WTC11 (cell line): ENCODE measurements at regions not wholly inside any gene's neighbourhood (a gene's known extent, or its start where the extent isn't known, plus 50 kb on each side); places are given as distances from the start of the nearest gene placed in this dataset.

ENCODE experiments used
- ATAC-seq: fragments of 200-7000 bp; cut with Tn5 transposase; 2 replicates; pipeline ENCODE4 v1.10.0; 2021; ENCODE audit warnings: mild to moderate bottlenecking, moderate library complexity
- CTCF ChIA-PET: fragments of 300-600 bp; sonication (Branson Sonifier 250); formaldehyde crosslinking; loops from one replicate; lab custom pipeline; 2021; ENCODE audit warnings: antibody characterized with exemption; lab: Charles Lee
- POLR2A ChIA-PET: fragments of 350-600 bp; sonication (Branson Sonifier 250); formaldehyde crosslinking; loops from one replicate; lab custom pipeline; 2021; ENCODE audit warnings: antibody characterized with exemption; lab: Charles Lee
- DNase-seq: peaks from one replicate; pipeline ENCODE4 v3.0.0; 2021; ENCODE audit warnings: low spot score
- H3K27ac Mint-ChIP-seq: 2 replicates; pipeline ENCODE4 v1.8.0; 2021; ENCODE audit warnings: mixed read lengths
- H3K27me3 Mint-ChIP-seq: 2 replicates; pipeline ENCODE4 v1.8.0; 2021; ENCODE audit warnings: low read depth, mild to moderate bottlenecking, moderate library complexity, mixed read lengths
- H3K36me3 Mint-ChIP-seq: 2 replicates; pipeline ENCODE4 v1.8.0; 2021; ENCODE audit warnings: mixed read lengths
- H3K4me1 Mint-ChIP-seq: 2 replicates; pipeline ENCODE4 v1.8.0; 2022; ENCODE audit warnings: mixed read lengths
- H3K4me3 Mint-ChIP-seq: 2 replicates; pipeline ENCODE4 v1.8.0; 2021; ENCODE audit warnings: mild to moderate bottlenecking, moderate library complexity, mixed read lengths
- H3K9me3 Mint-ChIP-seq: 2 replicates; pipeline ENCODE4 v1.8.0; 2021; ENCODE audit warnings: mixed read lengths
- CREM ChIP-seq: sonication (generic); formaldehyde crosslinking; IDR thresholded peaks from 2 replicates; pipeline ENCODE4 v1.8.1; 2022; ENCODE audit warnings: mild to moderate bottlenecking, missing genetic modification reagents, moderate library complexity
- FOXJ3 ChIP-seq: sonication (generic); formaldehyde crosslinking; IDR thresholded peaks from 2 replicates; pipeline ENCODE4 v1.9.0; 2021; ENCODE audit warnings: missing genetic modification reagents, mild to moderate bottlenecking, borderline replicate concordance
- FOXP1 ChIP-seq: sonication (generic); formaldehyde crosslinking; IDR thresholded peaks from 2 replicates; pipeline ENCODE4 v1.8.0; 2022; ENCODE audit warnings: missing genetic modification reagents, mild to moderate bottlenecking, moderate library complexity, borderline replicate concordance
- FOXP4 ChIP-seq: sonication (generic); formaldehyde crosslinking; IDR thresholded peaks from 2 replicates; pipeline ENCODE4 v1.8.0; 2022; ENCODE audit warnings: mild to moderate bottlenecking, missing genetic modification reagents
- GABPB1 ChIP-seq: sonication (generic); formaldehyde crosslinking; IDR thresholded peaks from 2 replicates; pipeline ENCODE4 v1.8.1; 2023; ENCODE audit warnings: mild to moderate bottlenecking, missing genetic modification reagents
- GTF2I ChIP-seq: fragments of 250-450 bp; sonication (Bioruptor Pico); conservative IDR thresholded peaks from 2 replicates; pipeline ENCODE4 v1.4.0; 2021; ENCODE audit warnings: mild to moderate bottlenecking
- HMGXB4 ChIP-seq: sonication (generic); formaldehyde crosslinking; IDR thresholded peaks from 2 replicates; pipeline ENCODE4 v1.8.1; 2023; ENCODE audit warnings: mild to moderate bottlenecking, moderate library complexity, missing genetic modification reagents
- IRF1 ChIP-seq: sonication (generic); formaldehyde crosslinking; IDR thresholded peaks from 2 replicates; pipeline ENCODE4 v1.8.0; 2023; ENCODE audit warnings: missing genetic modification reagents
- MLX ChIP-seq: sonication (generic); formaldehyde crosslinking; IDR thresholded peaks from 2 replicates; pipeline ENCODE4 v1.8.1; 2023; ENCODE audit warnings: mild to moderate bottlenecking, missing genetic modification reagents, moderate library complexity
- NFE2L1 ChIP-seq: sonication (generic); formaldehyde crosslinking; IDR thresholded peaks from 2 replicates; pipeline ENCODE4 v1.8.1; 2023; ENCODE audit warnings: missing genetic modification reagents
- NFYB ChIP-seq: sonication (generic); formaldehyde crosslinking; conservative IDR thresholded peaks from 2 replicates; pipeline ENCODE4 v1.8.0; 2022; ENCODE audit warnings: low read depth, missing genetic modification reagents
- NR2C2 ChIP-seq: sonication (generic); formaldehyde crosslinking; IDR thresholded peaks from 2 replicates; pipeline ENCODE4 v1.8.0; 2022; ENCODE audit warnings: mild to moderate bottlenecking, missing genetic modification reagents
- NR3C1 ChIP-seq: sonication (generic); formaldehyde crosslinking; conservative IDR thresholded peaks from 2 replicates; pipeline ENCODE4 v1.8.1; 2023; ENCODE audit warnings: low read depth, mild to moderate bottlenecking, missing genetic modification reagents
- SMAD3 ChIP-seq: sonication (generic); formaldehyde crosslinking; IDR thresholded peaks from 2 replicates; pipeline ENCODE4 v1.8.0; 2022; ENCODE audit warnings: missing genetic modification reagents, mild to moderate bottlenecking, borderline replicate concordance
- SOX15 ChIP-seq: fragments of 250-450 bp; sonication (Bioruptor Pico); IDR thresholded peaks from 2 replicates; pipeline ENCODE4 v1.9.0; 2021; ENCODE audit warnings: mild to moderate bottlenecking
- TEAD1 ChIP-seq: sonication (generic); formaldehyde crosslinking; IDR thresholded peaks from 2 replicates; pipeline ENCODE4 v1.8.0; 2022; ENCODE audit warnings: mild to moderate bottlenecking, missing genetic modification reagents
- TP53 ChIP-seq: sonication (generic); formaldehyde crosslinking; IDR thresholded peaks from 2 replicates; pipeline ENCODE4 v1.8.1; 2023; ENCODE audit warnings: mild to moderate bottlenecking, missing genetic modification reagents
- USF2 ChIP-seq: sonication (generic); formaldehyde crosslinking; IDR thresholded peaks from 2 replicates; pipeline ENCODE4 v1.8.1; 2023; ENCODE audit warnings: mild to moderate bottlenecking, missing genetic modification reagents, moderate library complexity
- ZBTB21 ChIP-seq: sonication (generic); formaldehyde crosslinking; IDR thresholded peaks from 2 replicates; pipeline ENCODE4 v1.8.1; 2023; ENCODE audit warnings: mild to moderate bottlenecking, missing genetic modification reagents, borderline replicate concordance
- ZBTB43 ChIP-seq: sonication (generic); formaldehyde crosslinking; IDR thresholded peaks from 2 replicates; pipeline ENCODE4 v1.8.1; 2023; ENCODE audit warnings: mild to moderate bottlenecking, missing genetic modification reagents
- ZNF219 ChIP-seq: sonication (generic); formaldehyde crosslinking; IDR thresholded peaks from 2 replicates; pipeline ENCODE4 v1.8.0; 2023; ENCODE audit warnings: missing genetic modification reagents, mild to moderate bottlenecking, borderline replicate concordance
- ZNF263 ChIP-seq: sonication (generic); formaldehyde crosslinking; IDR thresholded peaks from 2 replicates; pipeline ENCODE4 v1.8.1; 2022; ENCODE audit warnings: low read depth, mild to moderate bottlenecking, moderate library complexity, missing genetic modification reagents
- ZNF281 ChIP-seq: sonication (generic); formaldehyde crosslinking; IDR thresholded peaks from 2 replicates; pipeline ENCODE4 v1.8.0; 2023; ENCODE audit warnings: mild to moderate bottlenecking, missing genetic modification reagents

- TF ChIP-seq NFYB = no peak
- TF ChIP-seq FOXJ3 (CRISPR knock-in tag) = no peak
- TF ChIP-seq NFE2L1 (CRISPR knock-in tag) = no peak
- no peak for TF ChIP-seq NR2C2 (CRISPR knock-in tag)
- TF ChIP-seq TEAD1 (CRISPR knock-in tag) = no peak
- no peak for TF ChIP-seq GABPB1 (CRISPR knock-in tag)
- no peak for TF ChIP-seq GTF2I (CRISPR knock-in tag)
Measured at GRCh38 chr5:124136609-124137008, 609.8 kb downstream of the ZNF608 start (continued).

- H3K9me3 Mint-ChIP-seq = peaks cover 32% of the 10 kb centered on the region
- H3K27ac Mint-ChIP-seq = no peak overlapping the region
- ATAC-seq (no peak), DNase-seq (no peak)
- ChIA-PET POLR2A (interaction anchor here (0.6 kb wide), 1 partner anchor 1707 kb away, joined by 6 read pairs; no protein-coding TSS in a partner anchor), CTCF (no interaction called here)
- H3K27me3 Mint-ChIP-seq = no peaks in the 10 kb centered on the region
- no peak overlapping the region for H3K4me3 Mint-ChIP-seq
- TF ChIP-seq NR3C1 (CRISPR knock-in tag) = no peak
- TF ChIP-seq HMGXB4 (CRISPR knock-in tag) = no peak
- TF ChIP-seq USF2 (CRISPR knock-in tag) = no peak
- TF ChIP-seq NR2C2 (CRISPR knock-in tag) = no peak
- no peak for TF ChIP-seq CREM
- no peak for TF ChIP-seq ZNF281
- TF ChIP-seq ZBTB21 (CRISPR knock-in tag) = no peak
- TF ChIP-seq SOX15 (CRISPR knock-in tag) = no peak
- no peak for TF ChIP-seq FOXP1 (CRISPR knock-in tag)
- TF ChIP-seq TP53 (CRISPR knock-in tag) = no peak
- TF ChIP-seq MLX = no peak
- TF ChIP-seq SMAD3 (CRISPR knock-in tag) = no peak
- TF ChIP-seq FOXP4 = no peak
- no peak for TF ChIP-seq IRF1
- TF ChIP-seq ZNF219 = no peak
- TF ChIP-seq ZNF263 (CRISPR knock-in tag) = no peak
- TF ChIP-seq ZBTB43 = no peak
- no peaks in the 10 kb centered on the region for H3K4me1 Mint-ChIP-seq
- H3K36me3 Mint-ChIP-seq = peaks cover 2% of the 10 kb centered on the region; the same call in 1 of the 2 replicates
Measured at GRCh38 chr5:124134941-124135340, 611.5 kb downstream of the ZNF608 start.
